Stimulated activated CD8-positive, alpha-beta memory T cell treated with anti-CD3 and anti-CD28 coated beads, Interleukin-15, amount 100 ng/mL, for 24 hours (primary cell): ENCODE measurements at regions not wholly inside any gene's neighbourhood (a gene's known extent, or its start where the extent isn't known, plus 50 kb on each side); places are given as distances from the start of the nearest gene placed in this dataset.
"Not testable (repeated sequence)": the region's sequence is repeated elsewhere in the genome, so short reads cannot be mapped to it uniquely, and the experiment has no call there.

Experiments used
- DNase-seq: peaks from one replicate; pipeline ENCODE4 v3.0.0-alpha.2; 2020; ENCODE audit warnings: low read depth

- DNase-seq = no peak
These were observed 82.9 kb downstream of the ZNF737 start for GRCh38 chr19:20482721-20483120.

GRCh38 chr19:20481736-20482135, 83.8 kb downstream of the ZNF737 start:
- DNase-seq = no peak

- no peak for DNase-seq
These were observed 86.1 kb downstream of the ZNF737 start for GRCh38 chr19:20479483-20479882.

GRCh38 chr19:20478936-20479335, 86.6 kb downstream of the ZNF737 start:
- no peak for DNase-seq

- no peak for DNase-seq
These were observed 92.7 kb downstream of the ZNF737 start for GRCh38 chr19:20472854-20473253.

- no peak for DNase-seq
These were observed 94.2 kb downstream of the ZNF737 start for GRCh38 chr19:20471431-20471830.

- DNase-seq = no peak
These were observed 95.0 kb downstream of the ZNF737 start for GRCh38 chr19:20470345-20471135.

- not testable (repeated sequence) for DNase-seq
These were observed 99.0 kb downstream of the ZNF737 start for GRCh38 chr19:20466638-20466990.

- DNase-seq = not testable (repeated sequence)
These were observed 99.5 kb downstream of the ZNF737 start for GRCh38 chr19:20465922-20466637.

- no peak for DNase-seq
These were observed 112.1 kb downstream of the ZNF737 start for GRCh38 chr19:20453425-20453935.

GRCh38 chr19:20444202-20444885, 121.2 kb downstream of the ZNF737 start:
- DNase-seq = no peak

- DNase-seq = not testable (repeated sequence)
These were observed 133.2 kb downstream of the ZNF737 start for GRCh38 chr19:20432266-20432842.

GRCh38 chr19:20431826-20432225, 133.8 kb downstream of the ZNF737 start:
- DNase-seq = no peak

- DNase-seq = peak; percentile 1
These were observed 142.0 kb downstream of the ZNF737 start for GRCh38 chr19:20423381-20424197.

GRCh38 chr19:20422216-20423205, 143.1 kb downstream of the ZNF737 start:
- DNase-seq = no peak

GRCh38 chr19:20416661-20417060, 148.9 kb downstream of the ZNF737 start:
- no peak for DNase-seq

- DNase-seq = no peak
These were observed 151.5 kb downstream of the ZNF737 start for GRCh38 chr19:20414120-20414519.

- no peak for DNase-seq
These were observed 151.9 kb downstream of the ZNF737 start for GRCh38 chr19:20413705-20414104.

GRCh38 chr19:20412846-20413245, 152.7 kb downstream of the ZNF737 start:
- DNase-seq = no peak

GRCh38 chr19:20397292-20397691, 168.3 kb downstream of the ZNF737 start:
- DNase-seq = no peak
